ENCODE measurements at regions not wholly inside any gene's neighbourhood (a gene's known extent, or its start where the extent isn't known, plus 50 kb on each side); places are given as distances from the start of the nearest gene placed in this dataset.
"Not testable (repeated sequence)": the region's sequence is repeated elsewhere in the genome, so short reads cannot be mapped to it uniquely, and the experiment has no call there.

GRCh38 chr3:152581951-152582350 is 253.0 kb upstream of the P2RY1 start:
- no peak for DNase-seq (ENCODE audit: low read depth)

DNA sequence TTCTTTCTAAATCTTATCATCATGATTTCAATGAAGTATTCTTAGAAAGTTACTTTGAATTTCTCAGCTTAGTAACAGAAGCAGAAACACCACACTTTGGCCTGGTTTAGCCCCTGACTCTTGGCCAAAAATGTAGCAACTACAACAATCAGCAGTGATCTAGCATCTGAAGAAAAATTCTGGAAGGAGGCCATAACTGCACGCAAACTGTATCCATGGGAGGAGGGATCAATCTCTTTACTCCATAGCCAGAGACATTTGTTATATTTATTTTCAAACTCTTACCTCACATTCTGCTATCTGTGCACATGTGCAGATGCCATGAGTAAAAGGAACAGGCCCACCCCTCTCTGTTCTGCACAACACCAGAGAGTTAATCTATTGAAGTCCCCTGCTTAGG is 251.0 kb upstream of the P2RY1 start:
- DNase-seq (ENCODE audit: low read depth), result no peak

- no peak for DNase-seq (ENCODE audit: low read depth)
These were observed 248.0 kb upstream of the P2RY1 start for GRCh38 chr3:152586974-152587373.

- no peak for DNase-seq (ENCODE audit: low read depth)
These were observed 247.1 kb upstream of the P2RY1 start for GRCh38 chr3:152587861-152588260.

DNA sequence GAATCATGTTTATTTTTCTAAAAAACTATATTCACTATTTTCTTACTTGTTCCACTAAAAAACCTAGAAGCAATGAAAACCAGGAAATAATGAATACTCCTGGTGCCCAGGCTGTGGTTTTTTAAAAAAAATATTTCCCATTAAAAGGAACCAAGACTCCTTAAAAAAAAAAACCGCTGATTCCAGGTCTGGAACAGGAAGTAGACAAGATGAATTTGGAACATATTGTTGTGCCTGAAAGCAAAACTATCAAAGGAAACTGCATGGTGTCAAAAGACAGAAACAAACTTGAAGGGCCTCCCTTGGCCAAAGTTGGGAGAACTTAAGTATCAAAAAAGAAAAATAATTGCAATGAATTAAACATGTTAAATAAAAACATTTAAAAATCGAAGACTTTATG is 245.3 kb upstream of the P2RY1 start:
- DNase-seq (ENCODE audit: low read depth), result no peak

DNA sequence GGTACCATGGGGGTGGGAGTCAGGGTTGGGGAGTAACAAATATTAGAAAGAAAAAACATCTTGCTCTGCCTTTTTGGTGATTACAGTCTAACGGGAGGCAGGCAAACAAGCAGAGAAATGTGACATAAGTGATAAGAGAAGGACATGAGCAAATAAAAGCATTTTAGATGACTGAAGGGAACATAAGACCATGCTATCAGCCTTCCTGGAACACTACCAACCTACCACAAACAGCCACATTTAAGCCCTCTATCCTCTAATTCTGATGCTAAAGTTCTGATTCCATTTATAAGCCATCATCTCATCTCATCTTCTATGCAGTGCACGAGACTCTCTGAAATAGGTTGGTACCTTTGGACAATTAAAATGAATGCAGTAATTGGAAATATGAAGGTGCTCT is 243.4 kb upstream of the P2RY1 start:
- no peak for DNase-seq (ENCODE audit: low read depth)

DNA sequence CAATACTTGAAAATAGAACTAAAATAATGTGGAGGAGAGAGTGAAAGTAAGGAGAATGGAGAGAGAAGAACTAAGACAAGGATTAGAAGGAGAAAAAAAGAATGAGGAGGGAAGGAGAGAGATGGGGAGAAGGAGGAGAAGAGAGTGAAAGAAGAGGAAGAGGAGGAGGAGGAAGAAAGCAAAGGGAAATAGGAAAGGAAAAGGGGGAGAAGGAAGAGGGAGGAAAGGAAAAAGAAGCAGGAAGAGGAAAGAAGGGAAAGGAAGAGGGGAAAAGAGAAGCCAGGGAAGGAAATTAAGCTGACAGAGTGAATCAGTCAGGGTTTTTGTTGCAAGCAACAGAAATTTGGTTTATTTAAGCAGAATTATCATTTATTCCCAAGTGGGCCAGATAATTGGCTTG is 241.7 kb upstream of the P2RY1 start:
- no peak for DNase-seq (ENCODE audit: low read depth)

DNA sequence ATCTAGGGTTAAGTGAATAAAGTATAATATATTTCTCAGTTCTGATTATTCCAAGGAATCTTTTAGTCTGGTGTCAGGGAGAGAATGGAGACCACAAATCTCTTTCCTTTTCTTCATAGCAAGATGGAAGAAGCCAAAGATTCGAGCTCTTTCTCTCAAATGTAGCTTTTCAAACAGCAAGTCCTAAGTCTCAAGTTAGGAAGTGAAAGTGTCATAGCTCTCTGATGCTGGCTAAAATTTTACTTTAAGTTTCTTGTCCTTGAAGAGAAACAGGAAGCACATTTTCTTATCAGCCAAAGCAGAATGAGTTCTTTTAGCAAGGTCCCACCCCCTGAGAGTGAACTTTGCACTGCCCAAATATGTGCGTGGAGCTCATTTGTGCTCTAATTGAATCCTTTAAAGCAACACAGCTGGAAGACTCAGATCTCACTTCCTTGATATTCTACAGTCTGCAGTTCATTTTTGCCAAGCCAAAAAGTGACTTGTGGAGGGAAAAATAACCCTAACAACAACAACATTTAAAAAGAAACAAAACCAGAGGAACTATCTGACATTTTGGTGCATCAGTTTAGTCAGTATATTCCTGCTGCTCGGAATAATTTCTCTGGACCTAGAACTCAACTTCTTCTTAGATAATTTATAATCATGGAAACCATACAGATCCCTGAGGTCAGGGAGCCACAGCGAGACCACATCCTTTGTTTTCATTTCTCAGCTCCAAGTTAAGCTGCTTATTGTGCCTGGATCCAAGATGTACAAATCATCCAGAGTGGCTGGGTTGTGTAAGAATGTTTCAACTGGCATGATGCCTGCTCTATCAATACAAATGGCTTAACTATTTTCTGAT is 238.7 kb upstream of the P2RY1 start:
- DNase-seq (ENCODE audit: low read depth), result peak; percentile 11

DNA sequence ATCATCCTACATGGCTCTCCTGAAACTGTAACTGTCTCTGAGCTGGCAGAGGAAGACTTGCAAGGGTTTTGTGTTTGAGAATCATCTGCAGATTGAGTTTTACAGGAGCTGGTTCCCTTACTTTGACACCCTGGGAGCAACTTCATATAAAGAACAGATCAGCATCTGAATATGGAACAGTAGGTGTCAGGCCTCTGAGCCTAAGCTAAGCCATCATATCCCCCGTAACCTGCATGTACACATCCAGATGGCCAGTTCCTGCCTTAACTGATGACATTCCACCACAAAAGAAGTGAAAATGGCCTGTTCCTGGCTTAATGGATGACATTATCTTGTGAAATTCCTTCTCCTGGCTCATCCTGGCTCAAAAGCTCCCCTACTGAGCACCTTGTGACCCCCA is 238.1 kb upstream of the P2RY1 start:
- not testable (repeated sequence) for DNase-seq (ENCODE audit: low read depth)

GRCh38 chr3:152606146-152606545 is 228.8 kb upstream of the P2RY1 start:
- DNase-seq (ENCODE audit: low read depth), result no peak

DNA sequence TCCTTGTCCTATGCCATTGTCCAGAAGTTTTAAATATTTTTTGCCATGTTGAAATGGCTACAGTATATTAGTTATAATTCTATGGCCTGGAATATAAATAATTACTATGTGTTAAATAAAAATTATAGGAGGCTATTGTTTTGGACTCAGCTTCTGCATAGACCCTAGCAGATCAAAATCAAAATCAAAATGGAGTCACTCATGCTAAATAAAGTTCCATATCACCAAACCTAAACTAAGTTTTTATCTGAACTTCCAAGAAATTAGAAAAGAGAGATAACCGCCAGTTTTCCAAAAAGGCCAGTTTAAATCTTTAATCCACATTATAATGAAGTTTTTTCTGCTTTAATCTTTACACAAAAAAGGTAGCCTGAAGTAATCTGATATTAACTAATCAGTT is 227.8 kb upstream of the P2RY1 start:
- no peak for DNase-seq (ENCODE audit: low read depth)

DNA sequence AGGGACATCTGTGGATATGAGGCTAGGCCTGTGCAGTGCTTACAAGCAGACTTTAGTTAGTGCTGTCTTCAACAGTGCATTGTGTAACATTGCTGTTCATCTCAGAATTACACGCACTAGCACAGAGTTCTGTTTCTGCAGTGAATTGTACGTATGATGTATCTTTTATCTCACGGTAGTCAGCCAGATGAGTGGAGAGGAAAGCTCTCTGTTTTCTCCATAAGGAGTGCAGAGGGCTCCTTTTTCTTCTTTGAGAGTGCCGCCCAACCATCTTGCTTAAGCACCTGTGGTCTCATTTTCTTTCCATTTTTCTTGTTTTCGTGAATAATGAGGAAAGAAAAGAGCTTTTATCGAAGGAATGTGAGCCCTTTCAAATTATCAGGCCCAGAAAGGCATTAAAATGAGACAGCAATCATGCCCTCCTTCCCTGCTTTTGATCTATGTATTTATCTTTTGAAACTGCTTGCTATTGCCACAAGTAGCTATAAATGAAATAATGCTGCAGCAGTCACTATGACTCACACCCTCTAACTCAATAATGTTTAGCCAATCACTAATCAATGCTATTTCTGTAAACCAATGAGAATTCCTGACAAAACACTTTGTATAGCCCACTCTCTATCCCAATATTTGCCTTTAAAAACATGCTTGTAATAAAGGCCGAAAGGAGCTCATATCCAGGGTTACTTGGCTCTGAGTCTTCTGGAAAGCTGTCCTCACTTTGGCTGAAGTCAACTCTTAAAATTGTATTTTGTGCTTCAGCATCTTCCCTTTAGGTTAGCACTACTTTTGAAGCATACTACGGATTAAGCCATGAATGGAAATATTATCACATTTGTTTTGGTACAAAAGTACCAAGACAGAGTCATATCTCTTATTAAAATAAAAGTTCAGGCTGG is 226.0 kb upstream of the P2RY1 start:
- DNase-seq (ENCODE audit: low read depth), result no peak

DNA sequence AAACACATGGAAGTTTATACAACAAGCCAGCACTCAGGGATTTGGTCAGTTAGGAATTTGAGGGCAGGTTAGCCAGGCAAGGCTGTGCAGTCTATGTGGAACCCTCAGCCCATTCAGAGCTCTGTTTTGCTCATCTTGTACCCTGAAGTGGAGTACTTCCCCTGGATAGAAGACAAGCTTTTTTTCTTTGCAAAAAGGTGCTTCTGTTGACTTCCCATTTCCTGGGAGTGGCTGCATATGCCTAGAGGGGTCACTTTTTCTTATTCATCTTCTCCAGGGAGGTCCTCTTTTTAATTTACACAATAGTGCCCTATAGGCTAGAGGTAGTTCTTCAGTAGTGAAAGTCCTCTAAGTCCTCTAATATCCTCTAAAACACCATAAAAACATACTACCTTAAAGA is 225.0 kb upstream of the P2RY1 start:
- no peak for DNase-seq (ENCODE audit: low read depth)

DNA sequence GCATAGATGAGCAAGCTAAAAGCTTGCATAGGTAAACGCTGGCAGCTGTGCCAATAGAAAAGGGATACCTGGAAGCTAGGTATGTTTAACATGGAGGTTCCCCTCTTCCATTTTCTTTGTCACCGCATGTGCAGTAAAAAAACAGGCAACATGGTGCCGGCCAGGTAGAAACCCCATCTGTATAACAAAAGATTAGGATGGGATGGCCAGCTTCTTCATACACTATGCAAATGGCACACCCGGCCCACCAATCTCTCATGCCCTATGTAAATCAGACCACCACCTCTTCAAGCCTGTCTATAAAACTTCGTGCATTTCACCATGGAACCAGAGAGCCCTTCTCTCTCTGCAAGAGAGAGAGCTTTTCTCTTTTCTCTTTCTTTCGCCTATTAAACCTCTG is 224.3 kb upstream of the P2RY1 start:
- no peak for DNase-seq (ENCODE audit: low read depth)

- DNase-seq (ENCODE audit: low read depth), result no peak
These were observed 223.0 kb upstream of the P2RY1 start for GRCh38 chr3:152611905-152612304.

DNA sequence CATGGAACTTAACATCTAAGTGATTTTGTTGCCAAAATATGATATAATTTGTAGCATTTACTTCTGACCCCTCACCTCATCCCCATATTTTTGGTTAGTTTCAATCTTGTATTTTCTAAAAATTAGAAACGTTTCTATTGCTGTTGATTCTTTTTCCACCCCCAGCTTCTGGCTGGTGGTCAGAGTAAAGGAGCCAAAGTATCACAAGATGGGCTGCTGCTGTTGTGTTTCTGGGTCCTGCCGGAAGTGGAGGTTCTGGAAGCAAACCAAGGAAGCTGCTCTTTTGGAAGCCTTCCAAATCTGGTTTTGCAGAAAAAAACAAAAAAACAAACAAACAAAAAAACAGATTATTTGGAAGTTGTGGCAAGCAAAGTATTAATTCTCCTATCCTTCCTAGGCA is 221.1 kb upstream of the P2RY1 start:
- no peak for DNase-seq (ENCODE audit: low read depth)

DNA sequence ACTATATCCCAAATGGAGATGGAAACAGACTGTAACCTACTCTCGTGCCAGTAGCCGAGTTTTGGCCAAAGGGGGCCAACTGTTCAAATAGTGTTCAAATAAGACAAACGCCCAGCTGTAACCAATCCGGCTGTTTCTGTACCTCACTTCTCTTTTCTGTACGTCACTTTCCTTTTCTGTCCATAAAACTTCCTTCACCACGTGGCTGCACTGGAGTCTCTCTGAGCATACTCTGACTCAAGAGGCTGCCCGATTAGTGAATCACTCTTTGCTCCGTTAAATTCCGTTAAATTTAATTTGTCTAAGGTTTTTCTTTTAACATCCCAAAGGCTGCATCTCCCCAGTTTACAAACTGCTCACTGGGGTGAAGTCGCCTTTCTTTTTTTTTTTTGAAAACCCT is 219.2 kb upstream of the P2RY1 start:
- DNase-seq (ENCODE audit: low read depth), result peak; percentile 1

- no peak for DNase-seq (ENCODE audit: low read depth)
These were observed 217.3 kb upstream of the P2RY1 start for GRCh38 chr3:152617609-152618008.

- DNase-seq (ENCODE audit: low read depth), result no peak
These were observed 216.4 kb upstream of the P2RY1 start for GRCh38 chr3:152618529-152618928.

- DNase-seq (ENCODE audit: low read depth), result no peak
These were observed 215.2 kb upstream of the P2RY1 start for GRCh38 chr3:152619691-152620090.

GRCh38 chr3:152620395-152620794 is 214.5 kb upstream of the P2RY1 start:
- DNase-seq (ENCODE audit: low read depth), result no peak

- no peak for DNase-seq (ENCODE audit: low read depth)
These were observed 213.7 kb upstream of the P2RY1 start for GRCh38 chr3:152621006-152621868.
